SK-N-MC (cell line): ENCODE measurements at regions not wholly inside any gene's neighbourhood (a gene's known extent, or its start where the extent isn't known, plus 50 kb on each side); places are given as distances from the start of the nearest gene placed in this dataset.
"Not testable (repeated sequence)": the region's sequence is repeated elsewhere in the genome, so short reads cannot be mapped to it uniquely, and the experiment has no call there.

Experiments used
- EZH2 ChIP-seq: fragments of 200-600 bp; sonication (generic); IDR thresholded peaks from one replicate; pipeline ENCODE4 v1.6.1; 2017; ENCODE audit warnings: antibody characterized with exemption
- FOXP2 ChIP-seq: optimal IDR thresholded peaks from 2 replicates; pipeline ENCODE3; 2011; ENCODE audit warnings: mild to moderate bottlenecking, moderate library complexity; ENCODE audit not compliant: insufficient read depth; ENCODE audit errors: extremely low read length, control extremely low read depth
- POLR2AphosphoS5 ChIP-seq: IDR thresholded peaks from 2 replicates; pipeline ENCODE4 v1.6.1; 2012; ENCODE audit warnings: mild to moderate bottlenecking, low read depth, low read length, borderline replicate concordance

DNA sequence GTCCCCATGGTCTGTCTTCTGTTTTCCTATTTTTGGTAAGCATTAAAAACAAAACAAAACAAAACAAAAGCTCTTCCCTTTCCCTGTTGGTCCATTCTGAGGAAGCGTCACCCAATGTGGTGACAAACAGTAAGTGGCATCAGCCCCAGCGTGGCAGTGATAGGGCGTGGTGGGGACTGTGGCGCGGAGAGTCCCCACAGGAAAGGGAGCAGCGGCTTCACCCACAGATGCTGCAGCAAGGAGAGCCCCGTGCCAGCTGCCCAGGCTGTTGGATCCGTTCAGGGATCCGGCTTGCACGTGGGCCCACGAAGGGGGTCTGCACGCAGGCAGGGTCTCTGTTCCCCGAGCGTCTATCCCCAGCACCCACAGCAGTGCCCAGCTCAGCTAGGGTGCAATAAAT, 279.2 kb downstream of the ADGRD1 start:
- not testable (repeated sequence) for TF ChIP-seq EZH2, FOXP2, POLR2AphosphoS5
